Upper lobe of right lung (tissue), 1 donor: ENCODE measurements at regions not wholly inside any gene's neighbourhood (a gene's known extent, or its start where the extent isn't known, plus 50 kb on each side); places are given as distances from the start of the nearest gene placed in this dataset.
"Not testable (repeated sequence)": the region's sequence is repeated elsewhere in the genome, so short reads cannot be mapped to it uniquely, and the experiment has no call there.

ENCODE experiments used
- ATAC-seq: fragments of 200-7000 bp; cut with Tn5 transposase; one replicate; pipeline ENCODE4 v1.9.1; 2020; ENCODE audit warnings: mild to moderate bottlenecking, moderate library complexity
- DNase-seq: peaks from one replicate; pipeline ENCODE4 v3.0.0-alpha.2; 2020
- H3K27ac ChIP-seq: fragments of 200-600 bp; one replicate; pipeline ENCODE4 v1.8.0; 2022
- H3K27me3 ChIP-seq: fragments of 200-600 bp; one replicate; pipeline ENCODE4 v1.8.0; 2022; ENCODE audit warnings: mild to moderate bottlenecking
- H3K36me3 ChIP-seq: fragments of 200-600 bp; one replicate; pipeline ENCODE4 v1.8.0; 2022
- H3K4me1 ChIP-seq: fragments of 200-600 bp; one replicate; pipeline ENCODE4 v1.8.0; 2022
- H3K4me3 ChIP-seq: fragments of 200-600 bp; one replicate; pipeline ENCODE4 v1.8.0; 2022; ENCODE audit warnings: mild to moderate bottlenecking
- H3K9me3 ChIP-seq: fragments of 200-600 bp; one replicate; pipeline ENCODE4 v1.8.0; 2022
- intact Hi-C: fragments of 100-400 bp; cut with DNase I; formaldehyde crosslinking; loops from one replicate; pipeline ENCODE4 v1.11.0; 2022
- TF ChIP-seq, protein P1 (sequence below): fragments of 200-600 bp; IDR thresholded peaks from one replicate; pipeline ENCODE4 v1.8.0; 2022; ENCODE audit warnings: antibody characterized with exemption
- donor health status: DM: no; HTN: yes; CAD: no; lungs with severe emphysema.

DNA sequence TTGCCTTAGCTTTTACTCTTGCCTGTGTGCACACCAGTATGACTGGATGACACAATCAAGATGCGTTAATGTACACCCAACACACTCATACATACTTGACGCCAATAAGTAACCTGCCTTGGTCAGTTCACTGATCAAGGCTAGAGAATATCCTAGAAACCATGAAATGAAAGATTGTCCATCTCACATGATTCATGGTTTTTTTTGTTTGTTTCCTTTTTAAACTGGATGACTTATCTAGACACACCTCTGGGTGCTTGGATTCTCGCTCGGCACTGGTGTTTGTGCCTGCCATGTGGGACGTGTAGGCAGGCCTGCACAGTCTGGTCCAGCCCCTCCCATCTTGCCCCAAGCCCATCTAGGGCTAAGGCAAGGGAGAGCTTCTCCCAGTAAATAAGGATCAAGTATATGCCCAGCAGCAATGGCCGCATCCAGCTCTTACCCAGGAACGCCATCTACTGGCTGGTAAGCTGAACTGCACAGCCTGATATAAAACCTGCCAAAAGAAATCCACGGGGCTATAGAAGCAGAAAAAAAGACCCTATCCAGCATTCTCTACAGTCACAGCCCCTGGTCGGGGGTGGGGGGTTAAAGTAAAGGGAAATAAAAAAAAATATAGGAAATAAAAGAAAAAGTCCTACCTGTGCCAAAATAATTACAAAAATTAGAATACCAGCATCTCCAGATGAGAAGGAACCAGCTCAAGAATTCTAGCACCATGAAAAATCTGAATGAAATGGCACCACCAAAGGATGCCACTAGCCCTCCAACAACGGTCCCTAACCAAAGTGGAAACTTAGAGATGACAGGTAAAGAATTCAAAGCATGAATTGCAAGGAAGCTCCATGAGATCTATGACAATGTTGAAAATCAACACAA lies 73.3 kb downstream of the OTOR start:
- TF ChIP-seq, protein P1, sequence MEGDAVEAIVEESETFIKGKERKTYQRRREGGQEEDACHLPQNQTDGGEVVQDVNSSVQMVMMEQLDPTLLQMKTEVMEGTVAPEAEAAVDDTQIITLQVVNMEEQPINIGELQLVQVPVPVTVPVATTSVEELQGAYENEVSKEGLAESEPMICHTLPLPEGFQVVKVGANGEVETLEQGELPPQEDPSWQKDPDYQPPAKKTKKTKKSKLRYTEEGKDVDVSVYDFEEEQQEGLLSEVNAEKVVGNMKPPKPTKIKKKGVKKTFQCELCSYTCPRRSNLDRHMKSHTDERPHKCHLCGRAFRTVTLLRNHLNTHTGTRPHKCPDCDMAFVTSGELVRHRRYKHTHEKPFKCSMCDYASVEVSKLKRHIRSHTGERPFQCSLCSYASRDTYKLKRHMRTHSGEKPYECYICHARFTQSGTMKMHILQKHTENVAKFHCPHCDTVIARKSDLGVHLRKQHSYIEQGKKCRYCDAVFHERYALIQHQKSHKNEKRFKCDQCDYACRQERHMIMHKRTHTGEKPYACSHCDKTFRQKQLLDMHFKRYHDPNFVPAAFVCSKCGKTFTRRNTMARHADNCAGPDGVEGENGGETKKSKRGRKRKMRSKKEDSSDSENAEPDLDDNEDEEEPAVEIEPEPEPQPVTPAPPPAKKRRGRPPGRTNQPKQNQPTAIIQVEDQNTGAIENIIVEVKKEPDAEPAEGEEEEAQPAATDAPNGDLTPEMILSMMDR: peak; percentile 84
- Histone ChIP-seq H3K4me3 (no peak overlapping the region), H3K27ac (no peak overlapping the region), H3K36me3 (no peaks in the 10 kb centered on the region), H3K4me1 (no peaks in the 10 kb centered on the region), H3K9me3 (no peaks in the 10 kb centered on the region), H3K27me3 (no peaks in the 10 kb centered on the region)
- no peak for DNase-seq
- peak; percentile 92 for ATAC-seq
- intact Hi-C loops: no loop called here

DNA sequence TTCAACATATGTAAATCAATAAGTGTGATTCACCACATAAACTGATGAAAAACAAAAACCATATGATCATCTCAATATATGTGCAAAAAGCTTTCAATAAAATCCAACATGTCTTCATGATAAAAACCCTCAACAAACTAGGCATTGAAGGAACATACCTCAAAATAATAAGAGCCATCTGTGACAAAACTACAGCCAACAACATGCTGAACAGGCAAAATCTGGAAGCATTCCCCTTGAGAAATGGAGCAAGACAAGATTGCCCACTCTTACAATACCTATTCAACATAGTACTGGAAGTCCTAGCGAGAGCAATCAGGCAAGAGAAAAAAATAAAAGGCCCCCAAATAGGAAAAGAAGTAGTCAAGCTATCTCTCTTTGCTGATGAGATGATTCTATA lies 76.5 kb downstream of the OTOR start:
- DNase-seq: no peak
- intact Hi-C loops: no loop called here
- no peaks in the 10 kb centered on the region for H3K4me1 ChIP-seq
- no peak for ATAC-seq
- H3K36me3 ChIP-seq: no peaks in the 10 kb centered on the region
- H3K27me3 ChIP-seq: no peaks in the 10 kb centered on the region
- TF ChIP-seq, protein P1: no peak
- H3K27ac ChIP-seq: no peak overlapping the region
- H3K4me3 ChIP-seq: no peak overlapping the region
- H3K9me3 ChIP-seq: no peaks in the 10 kb centered on the region

GRCh38 chr20:16828666-16829305 lies 80.6 kb downstream of the OTOR start:
- DNase-seq: no peak
- Histone ChIP-seq H3K36me3 (no peaks in the 10 kb centered on the region), H3K27me3 (no peaks in the 10 kb centered on the region), H3K9me3 (no peaks in the 10 kb centered on the region), H3K4me1 (no peaks in the 10 kb centered on the region), H3K4me3 (no peak overlapping the region), H3K27ac (no peak overlapping the region)
- TF ChIP-seq, protein P1: no peak
- intact Hi-C loops: no loop called here
- ATAC-seq: peak; percentile 19

- DNase-seq, H3K27ac ChIP-seq, H3K36me3 ChIP-seq, H3K4me3 ChIP-seq, intact Hi-C loops, H3K4me1 ChIP-seq, ATAC-seq, H3K27me3 ChIP-seq, H3K9me3 ChIP-seq: not testable (repeated sequence)
These were observed 87.5 kb downstream of the OTOR start for GRCh38 chr20:16835690-16836089.

DNA sequence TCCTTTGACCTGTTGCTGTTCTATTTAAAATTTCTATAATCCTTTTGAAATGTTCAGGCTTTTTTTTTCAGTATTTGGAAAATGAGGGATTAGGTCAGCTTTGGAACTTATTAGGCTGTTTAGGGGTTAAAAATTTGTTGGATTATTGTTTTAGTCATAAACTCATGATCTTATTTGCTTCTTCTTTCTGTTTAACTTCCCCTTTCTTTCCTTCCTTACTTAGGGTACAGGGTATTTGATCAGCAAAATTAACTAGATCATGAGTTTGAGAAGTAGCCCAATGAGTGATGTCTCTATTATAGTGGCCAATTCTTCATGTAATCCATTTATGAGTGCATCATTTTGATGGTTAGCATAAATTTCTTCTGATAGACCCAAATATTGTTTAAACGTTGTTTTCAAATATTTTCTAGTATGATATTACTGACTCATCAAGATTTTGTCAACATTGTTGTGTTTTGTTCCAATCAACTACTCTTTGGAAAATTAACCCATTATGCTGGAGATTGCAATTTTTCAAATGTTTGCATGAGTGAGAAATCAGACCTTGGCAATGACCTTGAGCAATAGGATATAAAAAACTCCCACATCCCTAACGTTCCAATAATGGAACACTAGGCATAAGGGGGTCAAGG lies 94.4 kb downstream of the OTOR start:
- Histone ChIP-seq H3K36me3 (no peaks in the 10 kb centered on the region), H3K27ac (no peak overlapping the region), H3K4me1 (no peaks in the 10 kb centered on the region), H3K4me3 (no peak overlapping the region), H3K27me3 (no peaks in the 10 kb centered on the region), H3K9me3 (no peaks in the 10 kb centered on the region)
- DNase-seq (no peak), ATAC-seq (no peak)
- intact Hi-C loops: no loop called here
- TF ChIP-seq, protein P1: no peak

DNA sequence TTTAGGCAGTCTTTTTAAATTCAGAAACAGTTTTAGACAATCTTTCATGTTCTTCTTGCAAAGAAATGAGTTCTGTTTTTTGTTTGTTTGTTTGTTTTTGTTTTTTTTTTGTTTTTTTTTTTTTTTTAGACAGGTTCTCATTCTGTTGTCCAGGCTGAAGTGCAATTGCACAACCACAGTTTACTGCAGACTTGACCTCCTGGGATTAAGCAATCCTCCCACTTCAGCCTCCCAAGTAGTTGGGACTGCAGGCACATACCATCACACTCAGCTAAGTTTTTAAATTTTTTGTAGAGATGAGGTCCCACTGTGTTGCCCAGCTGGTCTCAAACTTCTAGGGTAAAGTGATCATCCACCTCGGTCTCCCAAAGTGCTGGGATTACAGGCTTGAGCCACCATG lies 96.2 kb downstream of the OTOR start:
- TF ChIP-seq, protein P1: no peak
- intact Hi-C loops: no loop called here
- Histone ChIP-seq H3K27ac (no peak overlapping the region), H3K4me3 (no peak overlapping the region), H3K9me3 (no peaks in the 10 kb centered on the region), H3K4me1 (no peaks in the 10 kb centered on the region), H3K27me3 (no peaks in the 10 kb centered on the region), H3K36me3 (no peaks in the 10 kb centered on the region)
- ATAC-seq: no peak
- no peak for DNase-seq
